ENCODE measurements at regions not wholly inside any gene's neighbourhood (a gene's known extent, or its start where the extent isn't known, plus 50 kb on each side); places are given as distances from the start of the nearest gene placed in this dataset.

DNA sequence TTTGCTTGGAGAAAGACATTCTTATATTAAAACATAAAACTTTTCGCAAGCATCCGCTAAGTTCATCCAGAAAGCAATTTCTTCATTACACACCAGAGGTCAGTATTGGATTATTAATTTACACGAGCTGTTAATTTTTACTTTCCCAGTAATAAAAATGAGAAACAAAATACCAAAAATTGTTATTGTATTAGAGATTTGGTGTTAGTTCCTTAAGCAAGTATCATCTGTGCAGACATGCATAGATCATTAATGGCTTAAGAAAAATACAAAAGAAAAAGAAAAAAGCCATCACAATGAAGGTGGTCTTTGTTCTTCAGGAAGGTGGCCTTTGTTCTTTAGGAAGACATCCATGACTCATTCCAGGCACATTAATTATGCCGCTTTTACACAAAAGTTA, 53.6 kb upstream of the HNMT start:
- Histone ChIP-seq H2AFZ (ENCODE audit: low read depth) (no peak overlapping the region), H3K4me3 (ENCODE audit: low read depth in 2 of 2, low read length in 1 of 2) (no peak overlapping the region), H3K27me3 (ENCODE audit: insufficient read depth) (no peaks in the 10 kb centered on the region; the same call in 1 of the 2 replicates), H3K36me3 (replicated peaks in 1 of 2; ENCODE audit: control insufficient read depth in 1 of 2, insufficient read depth in 2 of 2, low read length in 1 of 2) (no peaks in the 10 kb centered on the region), H3K4me2 (no peak overlapping the region), H3K27ac (ENCODE audit: low read depth in 2 of 2, low read length in 1 of 2) (no peak overlapping the region), H4K20me1 (ENCODE audit: insufficient read depth) (no peaks in the 10 kb centered on the region), H3F3A (replicated peaks; ENCODE audit: insufficient read depth) (no peaks in the 10 kb centered on the region), H3K9me3 (no peaks in the 10 kb centered on the region), H3K9me2 (no peaks in the 10 kb centered on the region), H3K79me2 (ENCODE audit: insufficient read depth) (no peaks in the 10 kb centered on the region), H3K9ac (no peak overlapping the region), H3K4me1 (ENCODE audit: control insufficient read depth in 1 of 2, insufficient read depth in 2 of 2, low read depth in 1 of 2, low read length in 1 of 2) (no peaks in the 10 kb centered on the region)
- DNase-seq: no peak
- ChIA-PET CTCF (interaction anchor here (0.6 to 5.7 kb wide), 19 partner anchors 9 to 928 kb away, joined by 3 to 55 read pairs (median 3); partner anchors contain the start of gene HNMT), POLR2A (no interaction called here)
- 37% methylated on average over 4 of the region's 4 CpGs for WGBS (ENCODE audit: low lambda C conversion rate)
- TF ChIP-seq, protein P1, sequence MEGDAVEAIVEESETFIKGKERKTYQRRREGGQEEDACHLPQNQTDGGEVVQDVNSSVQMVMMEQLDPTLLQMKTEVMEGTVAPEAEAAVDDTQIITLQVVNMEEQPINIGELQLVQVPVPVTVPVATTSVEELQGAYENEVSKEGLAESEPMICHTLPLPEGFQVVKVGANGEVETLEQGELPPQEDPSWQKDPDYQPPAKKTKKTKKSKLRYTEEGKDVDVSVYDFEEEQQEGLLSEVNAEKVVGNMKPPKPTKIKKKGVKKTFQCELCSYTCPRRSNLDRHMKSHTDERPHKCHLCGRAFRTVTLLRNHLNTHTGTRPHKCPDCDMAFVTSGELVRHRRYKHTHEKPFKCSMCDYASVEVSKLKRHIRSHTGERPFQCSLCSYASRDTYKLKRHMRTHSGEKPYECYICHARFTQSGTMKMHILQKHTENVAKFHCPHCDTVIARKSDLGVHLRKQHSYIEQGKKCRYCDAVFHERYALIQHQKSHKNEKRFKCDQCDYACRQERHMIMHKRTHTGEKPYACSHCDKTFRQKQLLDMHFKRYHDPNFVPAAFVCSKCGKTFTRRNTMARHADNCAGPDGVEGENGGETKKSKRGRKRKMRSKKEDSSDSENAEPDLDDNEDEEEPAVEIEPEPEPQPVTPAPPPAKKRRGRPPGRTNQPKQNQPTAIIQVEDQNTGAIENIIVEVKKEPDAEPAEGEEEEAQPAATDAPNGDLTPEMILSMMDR (IDR thresholded peaks at IDR 0.05): peak; percentile 72
- TF ChIP-seq SMC3 (IDR thresholded peaks at IDR 0.05; ENCODE audit: low read depth, low read length) (peak; percentile 57), RAD21 (IDR thresholded peaks at IDR 0.05; ENCODE audit: low read length) (peak; percentile 80), JUND (IDR thresholded peaks at IDR 0.05) (no peak)
- TF ChIP-seq, protein P2, sequence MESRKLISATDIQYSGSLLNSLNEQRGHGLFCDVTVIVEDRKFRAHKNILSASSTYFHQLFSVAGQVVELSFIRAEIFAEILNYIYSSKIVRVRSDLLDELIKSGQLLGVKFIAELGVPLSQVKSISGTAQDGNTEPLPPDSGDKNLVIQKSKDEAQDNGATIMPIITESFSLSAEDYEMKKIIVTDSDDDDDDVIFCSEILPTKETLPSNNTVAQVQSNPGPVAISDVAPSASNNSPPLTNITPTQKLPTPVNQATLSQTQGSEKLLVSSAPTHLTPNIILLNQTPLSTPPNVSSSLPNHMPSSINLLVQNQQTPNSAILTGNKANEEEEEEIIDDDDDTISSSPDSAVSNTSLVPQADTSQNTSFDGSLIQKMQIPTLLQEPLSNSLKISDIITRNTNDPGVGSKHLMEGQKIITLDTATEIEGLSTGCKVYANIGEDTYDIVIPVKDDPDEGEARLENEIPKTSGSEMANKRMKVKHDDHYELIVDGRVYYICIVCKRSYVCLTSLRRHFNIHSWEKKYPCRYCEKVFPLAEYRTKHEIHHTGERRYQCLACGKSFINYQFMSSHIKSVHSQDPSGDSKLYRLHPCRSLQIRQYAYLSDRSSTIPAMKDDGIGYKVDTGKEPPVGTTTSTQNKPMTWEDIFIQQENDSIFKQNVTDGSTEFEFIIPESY (IDR thresholded peaks at IDR 0.05; ENCODE audit: borderline replicate concordance, low read depth): no peak

DNA sequence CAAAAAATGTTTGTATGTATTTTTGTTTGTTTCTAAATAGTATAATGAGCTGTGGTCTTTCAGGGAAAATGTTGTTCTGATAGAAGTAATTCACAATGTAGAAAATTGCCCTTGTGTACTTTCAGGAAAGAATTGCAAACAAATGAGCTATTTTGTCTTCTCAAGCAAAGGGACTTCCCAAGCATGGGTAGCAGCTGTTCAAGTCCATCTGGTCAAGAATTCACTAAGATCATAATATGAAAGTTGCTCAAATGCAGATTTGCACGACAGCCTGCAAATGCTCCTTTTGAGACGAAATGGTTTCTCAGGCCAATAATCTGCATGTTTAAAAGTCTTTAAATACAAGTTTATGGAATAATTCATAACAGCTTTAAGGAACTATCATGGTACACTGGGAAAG, 51.9 kb upstream of the HNMT start:
- TF ChIP-seq TAF1 (IDR thresholded peaks at IDR 0.05; ENCODE audit: borderline replicate concordance, low read depth, low read length) (no peak), RFX5 (IDR thresholded peaks at IDR 0.05; ENCODE audit: low read length) (no peak), RCOR1 (IDR thresholded peaks at IDR 0.05; ENCODE audit: low read length) (no peak), POLR2AphosphoS5 (IDR thresholded peaks at IDR 0.05; ENCODE audit: low read depth, low read length) (no peak), RAD21 (IDR thresholded peaks at IDR 0.05; ENCODE audit: low read length) (no peak), MXI1 (IDR thresholded peaks at IDR 0.05; ENCODE audit: low read depth, low read length) (no peak), GATA2 (CRISPR knock-in tag; IDR thresholded peaks at IDR 0.05) (no peak), FOXJ3 (CRISPR knock-in tag; IDR thresholded peaks at IDR 0.05) (no peak), NRF1 (IDR thresholded peaks at IDR 0.05; ENCODE audit: low read depth, low read length) (no peak), YY1 (IDR thresholded peaks at IDR 0.05; ENCODE audit: low read depth) (no peak)
- TF ChIP-seq, protein P1 (IDR thresholded peaks at IDR 0.05): no peak
- TF ChIP-seq, protein P3, sequence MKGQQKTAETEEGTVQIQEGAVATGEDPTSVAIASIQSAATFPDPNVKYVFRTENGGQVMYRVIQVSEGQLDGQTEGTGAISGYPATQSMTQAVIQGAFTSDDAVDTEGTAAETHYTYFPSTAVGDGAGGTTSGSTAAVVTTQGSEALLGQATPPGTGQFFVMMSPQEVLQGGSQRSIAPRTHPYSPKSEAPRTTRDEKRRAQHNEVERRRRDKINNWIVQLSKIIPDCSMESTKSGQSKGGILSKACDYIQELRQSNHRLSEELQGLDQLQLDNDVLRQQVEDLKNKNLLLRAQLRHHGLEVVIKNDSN (IDR thresholded peaks at IDR 0.05; ENCODE audit: borderline replicate concordance, low read depth): no peak
- H3K36me3 ChIP-seq (replicated peaks in 1 of 2; ENCODE audit: control insufficient read depth in 1 of 2, insufficient read depth in 2 of 2, low read length in 1 of 2): no peaks in the 10 kb centered on the region
- H4K20me1 ChIP-seq (ENCODE audit: insufficient read depth): no peaks in the 10 kb centered on the region
- no peaks in the 10 kb centered on the region for H3K9me2 ChIP-seq
- H3K9me3 ChIP-seq: no peaks in the 10 kb centered on the region
- DNase-seq: no peak
- POLR2A ChIA-PET: no interaction called here
- WGBS (ENCODE audit: low lambda C conversion rate): 79% methylated on average over 2 of the region's 2 CpGs
- no peaks in the 10 kb centered on the region; the same call in 1 of the 2 replicates for H3K27me3 ChIP-seq (ENCODE audit: insufficient read depth)
- CTCF ChIA-PET: interaction anchor here (1.0 to 5.7 kb wide), 7 partner anchors 23 to 917 kb away, joined by 3 to 55 read pairs (median 8); no protein-coding TSS in a partner anchor
- H3K4me3 ChIP-seq (ENCODE audit: low read depth in 2 of 2, low read length in 1 of 2): no peak overlapping the region
- H2AFZ ChIP-seq (ENCODE audit: low read depth): no peak overlapping the region
- H3K4me2 ChIP-seq: no peak overlapping the region
- no peaks in the 10 kb centered on the region for H3K4me1 ChIP-seq (ENCODE audit: control insufficient read depth in 1 of 2, insufficient read depth in 2 of 2, low read depth in 1 of 2, low read length in 1 of 2)
- no peaks in the 10 kb centered on the region for H3F3A ChIP-seq (replicated peaks; ENCODE audit: insufficient read depth)
- H3K27ac ChIP-seq (ENCODE audit: low read depth in 2 of 2, low read length in 1 of 2): no peak overlapping the region
- H3K79me2 ChIP-seq (ENCODE audit: insufficient read depth): no peaks in the 10 kb centered on the region
- H3K9ac ChIP-seq: no peak overlapping the region
